Erythroblast (primary cell): ENCODE measurements at regions not wholly inside any gene's neighbourhood (a gene's known extent, or its start where the extent isn't known, plus 50 kb on each side); places are given as distances from the start of the nearest gene placed in this dataset.

ENCODE experiments used
- DNase-seq, 2 experiments: peaks; one replicate each; lab custom pipeline; 2025; lab: John Stamatoyannopoulos, UW
- GATA1 ChIP-seq: IDR thresholded peaks from 2 replicates; pipeline ENCODE4 v1.6.1; 2011; ENCODE audit warnings: low read depth, mild to moderate bottlenecking, control low read depth, low read length, moderate library complexity
- POLR2A ChIP-seq: IDR thresholded peaks from 2 replicates; pipeline ENCODE4 v1.6.1; 2011; ENCODE audit warnings: mild to moderate bottlenecking, low read length

- no peak for DNase-seq
- TF ChIP-seq POLR2A (no peak), GATA1 (no peak)
These were observed 976.9 kb downstream of the NLGN4Y start for GRCh38 chrY:15501181-15501580.

DNA sequence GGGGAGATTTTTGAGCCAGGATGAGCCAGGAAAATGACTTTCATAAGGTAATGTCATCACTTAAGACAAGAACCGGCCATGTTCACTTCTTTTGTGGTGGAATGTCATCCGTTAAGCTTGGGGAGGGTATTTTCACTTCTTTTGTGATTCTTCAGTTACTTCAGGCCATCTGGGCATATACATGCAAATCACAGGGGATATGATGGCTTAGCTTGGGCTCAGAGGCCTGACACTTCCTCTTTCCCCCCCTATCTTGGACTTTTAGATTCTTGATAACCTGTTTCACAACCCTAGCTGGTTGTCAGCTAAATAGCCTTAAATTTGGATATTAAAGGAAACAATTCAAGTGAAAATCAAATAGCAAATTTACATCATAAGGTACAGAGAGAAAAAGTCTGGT, 986.0 kb downstream of the NLGN4Y start:
- DNase-seq = no peak
- TF ChIP-seq POLR2A (no peak), GATA1 (no peak)

- TF ChIP-seq GATA1 = no peak
- no peak for TF ChIP-seq POLR2A
- DNase-seq = no peak
These were observed 986.8 kb downstream of the NLGN4Y start for GRCh38 chrY:15510984-15511650.

GRCh38 chrY:15535131-15535530, 1010.8 kb downstream of the NLGN4Y start:
- no peak for TF ChIP-seq GATA1
- DNase-seq = no peak

- no peak for TF ChIP-seq POLR2A
- TF ChIP-seq GATA1 = no peak
- DNase-seq = no peak
These were observed 1011.6 kb downstream of the NLGN4Y start for GRCh38 chrY:15535784-15536511.

DNA sequence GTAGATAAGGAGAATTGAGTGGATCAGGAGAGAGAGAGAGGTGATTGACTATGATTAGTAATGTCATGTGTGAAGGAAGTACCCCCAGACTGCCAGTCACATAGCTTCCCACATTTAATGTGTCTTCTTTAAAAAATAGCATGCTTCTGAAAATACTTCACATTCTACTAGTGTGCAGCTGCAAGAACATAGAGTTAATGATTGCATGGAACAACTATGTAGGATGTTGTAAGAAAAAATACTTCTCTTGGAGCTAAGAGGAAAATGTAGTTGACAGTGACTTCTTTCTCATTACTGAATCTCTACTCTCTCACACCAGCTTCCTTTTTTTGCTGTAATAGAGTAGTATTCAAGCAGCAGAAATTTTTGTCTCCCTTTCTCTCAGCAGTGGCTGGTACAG, 1016.2 kb downstream of the NLGN4Y start:
- TF ChIP-seq POLR2A (no peak), GATA1 (no peak)

DNA sequence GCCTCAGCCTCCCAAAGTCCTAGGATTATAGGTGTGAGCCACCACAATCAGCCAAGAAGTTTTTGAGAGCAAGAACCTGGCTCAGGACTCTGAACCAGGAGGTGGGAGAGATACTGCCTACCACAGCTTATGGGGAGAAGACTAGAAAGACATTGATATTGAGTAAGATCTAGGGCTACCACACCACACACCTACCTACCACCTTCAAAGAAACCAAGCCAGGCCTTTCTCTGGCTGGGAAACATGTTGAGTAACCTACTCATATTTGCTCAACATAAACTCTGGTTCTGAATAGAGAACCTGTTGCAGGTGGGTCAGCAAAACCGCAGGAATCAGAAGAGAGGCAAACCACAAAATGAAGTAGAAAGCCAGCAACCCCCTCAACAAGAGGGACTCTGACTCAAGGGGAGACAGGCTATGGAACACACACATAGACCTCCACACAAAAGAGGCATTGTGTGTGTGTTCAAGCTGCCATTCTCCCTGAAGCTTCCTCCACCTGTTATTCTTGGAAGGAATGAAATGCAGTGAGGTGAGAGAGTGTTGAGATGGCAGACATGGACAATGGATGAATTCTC, 1021.9 kb downstream of the NLGN4Y start:
- DNase-seq = no peak
- TF ChIP-seq GATA1 (no peak), POLR2A (no peak)

More for the DNA sequence above, 1016.2 kb downstream of the NLGN4Y start:
- no peak for DNase-seq

- no peak for DNase-seq
- no peak for TF ChIP-seq POLR2A
- no peak for TF ChIP-seq GATA1
These were observed 1027.7 kb downstream of the NLGN4Y start for GRCh38 chrY:15552074-15552473.

DNA sequence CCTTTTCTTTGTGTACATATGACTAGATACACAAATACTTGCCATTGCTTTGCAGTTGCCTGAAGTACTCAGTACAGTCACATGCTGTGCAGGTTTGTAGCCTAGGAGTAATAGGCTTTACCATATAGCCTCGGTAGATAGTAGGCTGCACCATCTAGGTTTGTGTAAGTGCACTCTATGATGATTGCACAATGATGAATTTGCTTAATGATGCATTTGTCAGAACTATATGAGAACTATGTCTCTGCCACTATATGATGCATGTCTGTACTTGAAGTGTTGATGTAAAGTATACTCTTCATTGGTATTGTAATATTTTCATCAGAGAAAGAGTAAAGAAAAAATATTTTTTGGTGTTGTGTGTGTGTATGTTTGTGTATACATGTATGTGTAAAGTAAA, 1030.7 kb downstream of the NLGN4Y start:
- DNase-seq = no peak
- TF ChIP-seq POLR2A (no peak), GATA1 (no peak)

DNA sequence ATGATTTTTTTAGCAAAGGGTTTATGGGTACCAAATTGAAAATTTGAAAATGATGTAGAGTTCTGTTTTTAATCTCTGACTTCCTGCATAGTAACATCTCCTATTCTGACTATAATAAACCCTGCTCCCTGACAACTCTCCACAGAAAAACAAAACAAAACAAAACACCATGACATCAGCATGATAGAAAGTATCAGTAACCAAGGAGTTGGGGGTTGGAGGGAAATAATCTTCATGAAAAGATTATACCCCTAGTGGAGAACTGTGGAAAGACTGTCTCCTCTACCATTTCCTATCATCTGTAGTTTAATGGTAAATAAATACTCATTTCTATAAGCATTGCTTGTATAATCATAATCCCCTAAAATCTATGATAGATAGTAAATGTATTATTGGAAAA, 1034.8 kb downstream of the NLGN4Y start:
- no peak for TF ChIP-seq GATA1
- TF ChIP-seq POLR2A = no peak

GRCh38 chrY:15560840-15561239, 1036.5 kb downstream of the NLGN4Y start:
- no peak for DNase-seq
- TF ChIP-seq POLR2A (no peak), GATA1 (no peak)

More for the DNA sequence above, 1034.8 kb downstream of the NLGN4Y start:
- DNase-seq = no peak

DNA sequence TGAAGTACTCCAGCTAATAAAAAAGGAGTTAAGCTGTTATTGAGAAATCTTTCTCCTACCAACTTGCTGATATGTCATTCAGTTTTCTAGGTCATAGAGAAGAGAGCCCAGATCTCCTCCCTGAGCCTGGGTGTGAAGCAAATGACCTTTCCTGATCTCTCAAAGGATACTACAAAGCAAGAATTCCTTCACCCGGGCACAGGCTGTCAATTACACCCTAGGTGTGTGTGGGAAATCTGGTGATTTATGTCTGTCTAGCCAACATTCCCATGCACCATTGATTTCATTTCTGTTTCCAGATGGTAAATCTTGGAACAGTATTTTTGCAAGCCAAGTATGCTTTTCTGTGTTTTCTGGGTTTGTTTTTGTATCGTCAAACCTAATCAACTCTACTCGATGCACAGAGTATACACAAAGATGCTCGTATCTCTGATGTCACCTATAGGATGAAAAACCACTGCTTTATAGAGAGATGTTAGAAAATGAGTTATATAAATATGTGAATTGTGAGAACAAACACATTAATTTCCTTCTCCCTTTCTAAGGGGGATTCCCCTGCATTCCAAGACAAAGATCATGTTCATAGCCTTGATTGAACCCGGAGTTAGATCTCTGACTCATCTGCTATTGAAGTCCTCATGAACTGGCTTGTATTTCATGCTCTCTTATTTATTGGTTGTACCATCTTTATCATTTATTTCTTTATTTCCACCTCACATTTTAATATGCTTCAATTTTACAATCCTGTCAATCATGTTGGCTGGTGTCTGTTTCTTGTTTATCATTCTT, 1037.4 kb downstream of the NLGN4Y start:
- TF ChIP-seq GATA1 (no peak), POLR2A (no peak)
- DNase-seq = no peak

DNA sequence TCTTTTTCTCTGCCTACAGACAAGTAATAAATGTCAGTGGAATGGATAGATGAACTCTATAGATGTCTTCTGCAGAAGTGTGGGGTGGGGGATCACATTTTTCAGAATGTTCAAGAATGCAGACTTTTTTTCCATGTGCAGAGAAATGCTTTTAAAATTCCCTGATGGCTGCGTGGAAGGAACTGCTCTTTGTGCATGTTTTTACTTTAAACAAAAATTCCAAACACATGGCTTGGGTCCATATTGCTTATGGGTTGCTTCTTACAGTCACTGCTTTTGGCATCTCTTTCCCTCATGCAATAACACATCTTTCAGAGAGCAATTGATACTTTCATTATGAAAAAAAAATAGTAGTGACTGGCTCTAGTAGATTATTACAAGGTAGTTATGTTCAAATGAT, 1053.6 kb downstream of the NLGN4Y start:
- no peak for DNase-seq
- TF ChIP-seq GATA1 = no peak

- DNase-seq = no peak
- no peak for TF ChIP-seq GATA1
- TF ChIP-seq POLR2A = no peak
These were observed 1054.4 kb downstream of the NLGN4Y start for GRCh38 chrY:15578761-15579160.
